SK-N-SH treated with all-trans-retinoic acid at 6 μM for 48 hours (cell line): ENCODE measurements at regions not wholly inside any gene's neighbourhood (a gene's known extent, or its start where the extent isn't known, plus 50 kb on each side); places are given as distances from the start of the nearest gene placed in this dataset.

ENCODE experiments used
- ATAC-seq: fragments of 200-7000 bp; cut with Tn5 transposase; 3 replicates; pipeline ENCODE4 v1.9.1; 2020; ENCODE audit warnings: mild to moderate bottlenecking, moderate library complexity
- ARNTL ChIP-seq: fragments of 450-650 bp; formaldehyde crosslinking; IDR thresholded peaks from 2 replicates; pipeline ENCODE4 v1.5.0; 2020; ENCODE audit warnings: low read depth, mild to moderate bottlenecking, moderate library complexity, borderline replicate concordance
- BACH2 ChIP-seq: fragments of 250-450 bp; sonication (Bioruptor Pico); IDR thresholded peaks from 2 replicates; pipeline ENCODE4 v1.9.0; 2021; ENCODE audit warnings: mild to moderate bottlenecking, borderline replicate concordance
- CSDC2 ChIP-seq: fragments of 250-450 bp; sonication (Bioruptor Pico); IDR thresholded peaks from 2 replicates; pipeline ENCODE4 v1.5.0; 2020; ENCODE audit warnings: mild to moderate bottlenecking, moderate library complexity
- GLIS3 ChIP-seq: fragments of 250-450 bp; sonication (Bioruptor Pico); IDR thresholded peaks from 2 replicates; pipeline ENCODE4 v1.5.0; 2020; ENCODE audit warnings: mild to moderate bottlenecking, moderate library complexity
- ISL1 ChIP-seq: fragments of 250-450 bp; sonication (Bioruptor Pico); IDR thresholded peaks from 2 replicates; pipeline ENCODE4 v2.1.2; 2022; ENCODE audit warnings: mild to moderate bottlenecking, moderate library complexity
- OSR1 ChIP-seq: fragments of 250-450 bp; sonication (Bioruptor Pico); IDR thresholded peaks from 2 replicates; pipeline ENCODE4 v1.8.0; 2022; ENCODE audit warnings: moderate library complexity, mild to moderate bottlenecking, inconsistent platforms
- PPARA ChIP-seq: fragments of 250-450 bp; sonication (Bioruptor Pico); IDR thresholded peaks from 2 replicates; pipeline ENCODE4 v1.5.0; 2020; ENCODE audit warnings: mild to moderate bottlenecking, borderline replicate concordance
- RARB ChIP-seq: fragments of 250-450 bp; sonication (Bioruptor Pico); IDR thresholded peaks from 2 replicates; pipeline ENCODE4 v1.8.0; 2021; ENCODE audit warnings: mild to moderate bottlenecking, moderate library complexity
- SNAI2 ChIP-seq: fragments of 250-450 bp; sonication (Bioruptor Pico); IDR thresholded peaks from 2 replicates; pipeline ENCODE4 v1.5.0; 2020; ENCODE audit warnings: mild to moderate bottlenecking, moderate library complexity
- TCF4 ChIP-seq: fragments of 250-450 bp; sonication (Bioruptor Pico); IDR thresholded peaks from 2 replicates; pipeline ENCODE4 v1.8.0; 2021; ENCODE audit warnings: mild to moderate bottlenecking, moderate library complexity, borderline replicate concordance
- TOX ChIP-seq: fragments of 250-450 bp; sonication (Bioruptor Pico); IDR thresholded peaks from 2 replicates; pipeline ENCODE4 v1.8.0; 2021; ENCODE audit warnings: mild to moderate bottlenecking, moderate library complexity, borderline replicate concordance
- ZFP3 ChIP-seq: fragments of 250-450 bp; sonication (Bioruptor Pico); IDR thresholded peaks from 2 replicates; pipeline ENCODE4 v1.5.0; 2020; ENCODE audit warnings: mild to moderate bottlenecking, moderate library complexity
- ZFP30 ChIP-seq: fragments of 450-650 bp; formaldehyde crosslinking; IDR thresholded peaks from 2 replicates; pipeline ENCODE4 v1.5.0; 2022; ENCODE audit warnings: mild to moderate bottlenecking, moderate library complexity
- ZNF565 ChIP-seq: fragments of 450-650 bp; formaldehyde crosslinking; conservative IDR thresholded peaks from 2 replicates; pipeline ENCODE4 v1.5.0; 2020; ENCODE audit warnings: low read depth, mild to moderate bottlenecking, moderate library complexity
- ZNF70 ChIP-seq: fragments of 450-650 bp; formaldehyde crosslinking; IDR thresholded peaks from 2 replicates; pipeline ENCODE4 v1.5.0; 2020; ENCODE audit warnings: mild to moderate bottlenecking, moderate library complexity
- ZNF8 ChIP-seq: fragments of 450-650 bp; formaldehyde crosslinking; IDR thresholded peaks from 2 replicates; pipeline ENCODE4 v1.5.0; 2020; ENCODE audit warnings: mild to moderate bottlenecking, moderate library complexity
- TF ChIP-seq, protein P1 (sequence below): fragments of 250-450 bp; sonication (Bioruptor Pico); IDR thresholded peaks from 2 replicates; pipeline ENCODE4 v1.5.1; 2020; ENCODE audit warnings: low read depth, mild to moderate bottlenecking, moderate library complexity
- TF ChIP-seq, protein P2 (sequence below): fragments of 250-450 bp; sonication (Bioruptor Pico); IDR thresholded peaks from 2 replicates; pipeline ENCODE4 v1.5.1; 2021; ENCODE audit warnings: mild to moderate bottlenecking, moderate library complexity
- TF ChIP-seq, protein P3 (sequence below): fragments of 250-450 bp; sonication (Bioruptor Pico); IDR thresholded peaks from 2 replicates; pipeline ENCODE4 v1.8.0; 2021; ENCODE audit warnings: low read depth, mild to moderate bottlenecking, moderate library complexity, borderline replicate concordance
- TF ChIP-seq, protein P4 (sequence below): fragments of 250-450 bp; sonication (Bioruptor Pico); IDR thresholded peaks from 2 replicates; pipeline ENCODE4 v1.8.0; 2020; ENCODE audit warnings: mild to moderate bottlenecking, moderate library complexity, borderline replicate concordance
- TF ChIP-seq, protein P5 (sequence below): fragments of 250-450 bp; sonication (Bioruptor Pico); IDR thresholded peaks from 2 replicates; pipeline ENCODE4 v1.5.0; 2020; ENCODE audit warnings: mild to moderate bottlenecking, moderate library complexity

DNA sequence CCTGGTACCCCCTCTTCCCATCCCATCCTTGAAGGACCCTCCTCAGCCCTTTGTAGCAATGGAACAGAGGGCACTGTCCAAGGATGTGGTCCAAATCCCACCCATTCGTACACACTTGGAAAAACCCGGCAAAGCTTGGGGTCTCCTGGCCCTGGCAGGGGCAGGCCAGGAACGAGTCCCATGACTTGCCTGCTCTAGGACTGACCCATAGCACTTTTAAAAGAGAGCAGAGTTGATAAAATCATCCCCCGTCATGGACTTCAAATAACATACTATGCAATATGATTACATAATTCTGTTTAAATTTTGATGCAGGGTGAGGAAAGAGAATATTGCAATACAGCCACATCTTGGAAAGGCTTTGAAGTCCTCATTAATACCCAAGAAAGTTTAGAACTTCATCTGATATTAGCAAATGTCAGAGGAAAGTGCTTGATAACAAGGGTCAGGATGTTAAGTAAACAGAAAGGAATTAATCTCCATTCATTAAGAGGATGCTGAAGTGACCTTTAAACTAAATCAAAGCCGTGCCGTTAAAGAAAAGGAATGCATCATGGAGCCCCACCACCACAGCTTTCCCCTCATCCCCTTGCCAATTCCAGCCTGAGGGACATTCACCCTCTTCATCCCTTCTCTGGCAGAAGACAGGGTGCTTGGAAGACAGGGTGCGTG is 60.7 kb upstream of the NXT1 start:
- TF ChIP-seq OSR1 (CRISPR knock-in tag): no peak
- TF ChIP-seq, protein P1, sequence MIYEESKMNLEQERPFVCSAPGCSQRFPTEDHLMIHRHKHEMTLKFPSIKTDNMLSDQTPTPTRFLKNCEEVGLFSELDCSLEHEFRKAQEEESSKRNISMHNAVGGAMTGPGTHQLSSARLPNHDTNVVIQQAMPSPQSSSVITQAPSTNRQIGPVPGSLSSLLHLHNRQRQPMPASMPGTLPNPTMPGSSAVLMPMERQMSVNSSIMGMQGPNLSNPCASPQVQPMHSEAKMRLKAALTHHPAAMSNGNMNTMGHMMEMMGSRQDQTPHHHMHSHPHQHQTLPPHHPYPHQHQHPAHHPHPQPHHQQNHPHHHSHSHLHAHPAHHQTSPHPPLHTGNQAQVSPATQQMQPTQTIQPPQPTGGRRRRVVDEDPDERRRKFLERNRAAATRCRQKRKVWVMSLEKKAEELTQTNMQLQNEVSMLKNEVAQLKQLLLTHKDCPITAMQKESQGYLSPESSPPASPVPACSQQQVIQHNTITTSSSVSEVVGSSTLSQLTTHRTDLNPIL (CRISPR knock-in tag): no peak
- TF ChIP-seq, protein P2, sequence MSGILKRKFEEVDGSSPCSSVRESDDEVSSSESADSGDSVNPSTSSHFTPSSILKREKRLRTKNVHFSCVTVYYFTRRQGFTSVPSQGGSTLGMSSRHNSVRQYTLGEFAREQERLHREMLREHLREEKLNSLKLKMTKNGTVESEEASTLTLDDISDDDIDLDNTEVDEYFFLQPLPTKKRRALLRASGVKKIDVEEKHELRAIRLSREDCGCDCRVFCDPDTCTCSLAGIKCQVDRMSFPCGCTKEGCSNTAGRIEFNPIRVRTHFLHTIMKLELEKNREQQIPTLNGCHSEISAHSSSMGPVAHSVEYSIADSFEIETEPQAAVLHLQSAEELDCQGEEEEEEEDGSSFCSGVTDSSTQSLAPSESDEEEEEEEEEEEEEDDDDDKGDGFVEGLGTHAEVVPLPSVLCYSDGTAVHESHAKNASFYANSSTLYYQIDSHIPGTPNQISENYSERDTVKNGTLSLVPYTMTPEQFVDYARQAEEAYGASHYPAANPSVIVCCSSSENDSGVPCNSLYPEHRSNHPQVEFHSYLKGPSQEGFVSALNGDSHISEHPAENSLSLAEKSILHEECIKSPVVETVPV (CRISPR knock-in tag): no peak
- no peak for TF ChIP-seq TCF4 (CRISPR knock-in tag)
- TF ChIP-seq SNAI2 (CRISPR knock-in tag): no peak
- TF ChIP-seq ZFP30 (CRISPR knock-in tag): no peak
- no peak for TF ChIP-seq TOX
- no peak for TF ChIP-seq GLIS3 (CRISPR knock-in tag)
- no peak for TF ChIP-seq CSDC2 (CRISPR knock-in tag)
- TF ChIP-seq ZNF565 (CRISPR knock-in tag): no peak
- no peak for TF ChIP-seq BACH2
- no peak for TF ChIP-seq PPARA (CRISPR knock-in tag)
- TF ChIP-seq, protein P3, sequence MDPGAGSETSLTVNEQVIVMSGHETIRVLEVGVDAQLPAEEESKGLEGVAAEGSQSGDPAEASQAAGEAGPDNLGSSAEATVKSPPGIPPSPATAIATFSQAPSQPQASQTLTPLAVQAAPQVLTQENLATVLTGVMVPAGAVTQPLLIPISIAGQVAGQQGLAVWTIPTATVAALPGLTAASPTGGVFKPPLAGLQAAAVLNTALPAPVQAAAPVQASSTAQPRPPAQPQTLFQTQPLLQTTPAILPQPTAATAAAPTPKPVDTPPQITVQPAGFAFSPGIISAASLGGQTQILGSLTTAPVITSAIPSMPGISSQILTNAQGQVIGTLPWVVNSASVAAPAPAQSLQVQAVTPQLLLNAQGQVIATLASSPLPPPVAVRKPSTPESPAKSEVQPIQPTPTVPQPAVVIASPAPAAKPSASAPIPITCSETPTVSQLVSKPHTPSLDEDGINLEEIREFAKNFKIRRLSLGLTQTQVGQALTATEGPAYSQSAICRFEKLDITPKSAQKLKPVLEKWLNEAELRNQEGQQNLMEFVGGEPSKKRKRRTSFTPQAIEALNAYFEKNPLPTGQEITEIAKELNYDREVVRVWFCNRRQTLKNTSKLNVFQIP (CRISPR knock-in tag): no peak
- no peak for ATAC-seq

DNA sequence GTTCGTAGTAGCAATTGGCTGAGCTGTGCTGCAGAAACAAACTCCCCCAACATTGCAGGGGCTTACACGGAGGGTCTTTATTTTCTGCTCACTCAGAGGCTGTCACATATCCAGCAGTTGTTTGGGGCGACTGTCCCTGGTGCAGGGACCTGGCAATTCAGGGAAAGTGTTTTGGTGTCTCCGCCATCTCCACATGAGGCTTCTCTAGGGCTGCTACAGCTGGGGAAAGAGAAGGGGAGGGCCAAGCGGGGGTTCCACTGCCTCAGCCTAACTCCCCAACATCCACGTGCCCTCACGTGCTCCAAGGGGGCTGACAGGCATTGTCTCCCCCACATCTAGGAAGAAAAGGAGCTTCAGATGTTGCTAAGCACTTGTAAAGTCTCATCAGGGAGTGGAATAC is 61.3 kb upstream of the NXT1 start:
- no peak for ATAC-seq
- TF ChIP-seq ARNTL (CRISPR knock-in tag) (no peak), PPARA (CRISPR knock-in tag) (no peak), ZFP3 (no peak), CSDC2 (CRISPR knock-in tag) (no peak)
- TF ChIP-seq, protein P3 (CRISPR knock-in tag): no peak
- TF ChIP-seq, protein P2 (CRISPR knock-in tag): no peak

DNA sequence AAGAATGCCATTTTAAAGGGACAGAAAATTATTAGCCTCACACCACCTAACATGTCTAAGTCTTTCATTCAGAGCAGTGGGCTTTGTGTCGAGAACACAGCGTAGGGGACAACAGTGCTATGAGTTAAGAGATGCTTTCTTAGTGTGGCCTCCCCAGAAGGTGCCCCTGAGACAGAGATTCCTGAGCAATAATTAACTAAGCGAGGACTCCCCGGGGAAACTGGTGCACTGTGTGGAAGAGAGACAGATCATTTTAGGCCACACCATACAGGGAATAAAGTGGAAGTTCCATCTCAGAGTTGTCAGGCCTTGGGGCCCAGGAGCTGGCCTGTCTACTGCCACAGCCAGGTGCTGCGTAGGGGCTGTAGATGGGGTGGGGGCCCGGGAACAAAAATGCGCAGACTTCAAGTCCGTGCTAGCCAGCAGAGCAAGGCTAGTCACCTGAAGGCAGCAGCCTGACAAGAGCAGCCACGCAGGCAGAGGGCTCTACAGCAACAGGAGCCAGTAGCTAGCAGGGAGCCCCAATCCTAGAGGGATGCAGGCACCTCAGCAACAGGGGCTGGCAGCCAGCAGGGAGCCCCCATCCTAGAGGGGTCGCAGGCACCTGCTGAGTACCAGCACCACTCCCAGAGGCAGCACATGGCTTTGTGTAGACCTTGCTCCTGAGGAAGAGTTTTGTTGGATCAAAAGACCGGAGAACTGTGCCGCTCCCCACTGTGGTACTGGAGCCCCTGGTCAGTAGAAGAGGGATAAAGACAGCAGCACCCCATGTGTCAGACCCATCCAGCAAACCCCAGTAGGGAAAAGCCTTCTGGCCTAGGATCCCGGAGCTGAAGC is 63.0 kb upstream of the NXT1 start:
- ATAC-seq: no peak
- TF ChIP-seq, protein P4, sequence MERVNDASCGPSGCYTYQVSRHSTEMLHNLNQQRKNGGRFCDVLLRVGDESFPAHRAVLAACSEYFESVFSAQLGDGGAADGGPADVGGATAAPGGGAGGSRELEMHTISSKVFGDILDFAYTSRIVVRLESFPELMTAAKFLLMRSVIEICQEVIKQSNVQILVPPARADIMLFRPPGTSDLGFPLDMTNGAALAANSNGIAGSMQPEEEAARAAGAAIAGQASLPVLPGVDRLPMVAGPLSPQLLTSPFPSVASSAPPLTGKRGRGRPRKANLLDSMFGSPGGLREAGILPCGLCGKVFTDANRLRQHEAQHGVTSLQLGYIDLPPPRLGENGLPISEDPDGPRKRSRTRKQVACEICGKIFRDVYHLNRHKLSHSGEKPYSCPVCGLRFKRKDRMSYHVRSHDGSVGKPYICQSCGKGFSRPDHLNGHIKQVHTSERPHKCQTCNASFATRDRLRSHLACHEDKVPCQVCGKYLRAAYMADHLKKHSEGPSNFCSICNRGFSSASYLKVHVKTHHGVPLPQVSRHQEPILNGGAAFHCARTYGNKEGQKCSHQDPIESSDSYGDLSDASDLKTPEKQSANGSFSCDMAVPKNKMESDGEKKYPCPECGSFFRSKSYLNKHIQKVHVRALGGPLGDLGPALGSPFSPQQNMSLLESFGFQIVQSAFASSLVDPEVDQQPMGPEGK (CRISPR knock-in tag): no peak
- TF ChIP-seq, protein P2 (CRISPR knock-in tag): no peak
- TF ChIP-seq ZNF70 (CRISPR knock-in tag) (no peak), TOX (no peak), BACH2 (no peak), ZNF8 (no peak), ARNTL (CRISPR knock-in tag) (no peak), ZFP3 (no peak), ZFP30 (CRISPR knock-in tag) (no peak), RARB (CRISPR knock-in tag) (no peak), ZNF565 (CRISPR knock-in tag) (no peak), GLIS3 (CRISPR knock-in tag) (no peak), ISL1 (CRISPR knock-in tag) (no peak)
- TF ChIP-seq, protein P5, sequence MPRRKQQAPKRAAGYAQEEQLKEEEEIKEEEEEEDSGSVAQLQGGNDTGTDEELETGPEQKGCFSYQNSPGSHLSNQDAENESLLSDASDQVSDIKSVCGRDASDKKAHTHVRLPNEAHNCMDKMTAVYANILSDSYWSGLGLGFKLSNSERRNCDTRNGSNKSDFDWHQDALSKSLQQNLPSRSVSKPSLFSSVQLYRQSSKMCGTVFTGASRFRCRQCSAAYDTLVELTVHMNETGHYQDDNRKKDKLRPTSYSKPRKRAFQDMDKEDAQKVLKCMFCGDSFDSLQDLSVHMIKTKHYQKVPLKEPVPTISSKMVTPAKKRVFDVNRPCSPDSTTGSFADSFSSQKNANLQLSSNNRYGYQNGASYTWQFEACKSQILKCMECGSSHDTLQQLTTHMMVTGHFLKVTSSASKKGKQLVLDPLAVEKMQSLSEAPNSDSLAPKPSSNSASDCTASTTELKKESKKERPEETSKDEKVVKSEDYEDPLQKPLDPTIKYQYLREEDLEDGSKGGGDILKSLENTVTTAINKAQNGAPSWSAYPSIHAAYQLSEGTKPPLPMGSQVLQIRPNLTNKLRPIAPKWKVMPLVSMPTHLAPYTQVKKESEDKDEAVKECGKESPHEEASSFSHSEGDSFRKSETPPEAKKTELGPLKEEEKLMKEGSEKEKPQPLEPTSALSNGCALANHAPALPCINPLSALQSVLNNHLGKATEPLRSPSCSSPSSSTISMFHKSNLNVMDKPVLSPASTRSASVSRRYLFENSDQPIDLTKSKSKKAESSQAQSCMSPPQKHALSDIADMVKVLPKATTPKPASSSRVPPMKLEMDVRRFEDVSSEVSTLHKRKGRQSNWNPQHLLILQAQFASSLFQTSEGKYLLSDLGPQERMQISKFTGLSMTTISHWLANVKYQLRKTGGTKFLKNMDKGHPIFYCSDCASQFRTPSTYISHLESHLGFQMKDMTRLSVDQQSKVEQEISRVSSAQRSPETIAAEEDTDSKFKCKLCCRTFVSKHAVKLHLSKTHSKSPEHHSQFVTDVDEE (CRISPR knock-in tag): no peak
